Nucleus accumbens (tissue), 56 donors: ENCODE measurements at regions not wholly inside any gene's neighbourhood (a gene's known extent, or its start where the extent isn't known, plus 50 kb on each side); places are given as distances from the start of the nearest gene placed in this dataset.
A peak's percentile ranks its signal among the peaks of the same experiment; 100 is the strongest.

ENCODE experiments used
- DNase-seq, 56 donors: peaks; one replicate each; lab custom pipeline; 2025; lab: John Stamatoyannopoulos, UW

DNA sequence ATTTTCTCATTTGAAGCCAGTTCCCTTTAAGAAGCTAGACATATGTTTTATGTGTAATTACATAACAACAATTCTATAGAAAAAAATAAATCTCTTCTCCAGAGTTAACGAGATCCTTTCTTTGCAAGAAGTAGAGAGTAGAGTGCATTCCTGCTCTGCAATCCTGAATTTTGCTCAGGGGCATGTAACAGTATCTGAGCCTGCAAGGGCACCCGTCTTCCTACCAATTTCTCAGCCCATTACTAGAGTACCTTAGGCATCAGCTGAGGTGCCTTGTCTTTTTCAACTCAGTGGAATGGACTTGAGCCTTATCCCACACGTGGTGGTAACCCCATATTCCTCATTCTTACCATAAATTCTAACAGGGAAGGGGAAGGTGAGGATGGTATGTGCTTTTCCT lies 205.9 kb downstream of the IKZF2 start:
- no peak for DNase-seq

DNA sequence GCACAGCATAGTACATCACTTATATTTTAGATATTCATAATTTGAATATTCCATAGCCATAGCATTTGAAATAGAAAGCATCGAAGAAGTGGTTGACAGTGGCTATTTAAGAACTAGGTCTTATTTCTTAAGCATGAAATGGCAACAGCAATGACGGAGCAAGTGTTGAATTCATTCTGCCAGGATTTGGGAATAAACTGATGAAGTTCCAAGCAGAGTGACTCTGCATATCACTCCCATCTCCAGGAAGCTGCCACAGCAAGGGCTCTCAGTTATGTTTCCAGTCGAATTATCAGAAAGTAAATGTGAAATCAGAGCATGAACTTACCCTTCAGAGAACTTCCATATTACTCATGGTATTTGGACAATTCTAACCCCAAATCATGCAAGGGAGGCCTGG lies 208.1 kb downstream of the IKZF2 start:
- DNase-seq: no peak

DNA sequence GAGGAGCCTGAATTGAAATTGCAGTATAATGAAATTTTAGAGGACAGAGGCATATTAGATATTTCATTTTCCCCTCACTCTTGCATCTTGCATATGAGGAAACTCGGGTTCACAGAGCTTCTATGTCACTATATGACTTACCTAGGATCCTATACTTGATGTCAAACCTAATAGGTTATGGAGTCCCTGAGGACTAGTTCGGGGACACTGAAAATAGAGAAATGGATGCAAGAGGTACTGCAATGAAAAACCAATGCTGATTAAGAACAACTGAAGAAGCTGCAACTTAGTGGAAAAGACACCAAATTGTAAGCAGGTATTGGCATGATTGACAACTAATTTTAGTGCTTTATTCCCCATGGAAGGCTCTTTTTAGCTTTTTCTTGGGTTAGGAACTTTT lies 210.1 kb downstream of the IKZF2 start:
- DNase-seq: no peak

DNA sequence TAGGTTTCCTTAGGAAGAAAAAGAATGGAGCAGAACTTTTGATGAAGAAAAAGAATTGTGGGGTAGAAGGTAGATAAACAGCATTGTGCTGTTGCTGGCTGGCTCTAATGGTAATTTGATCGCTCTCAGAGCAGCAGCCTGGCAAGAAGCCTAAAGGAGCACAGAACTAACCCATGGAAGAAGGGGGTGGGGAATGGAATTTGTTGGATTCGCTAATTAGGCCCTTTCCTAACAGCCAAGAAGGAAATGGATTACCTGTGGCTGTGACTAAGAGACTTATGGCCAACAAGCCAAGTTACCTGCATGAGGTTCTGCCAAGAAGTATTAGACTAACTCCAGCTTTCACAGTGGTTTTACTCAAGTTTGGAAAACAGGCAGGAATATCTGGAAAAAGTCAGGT lies 210.6 kb downstream of the IKZF2 start:
- DNase-seq: peak in 5 of 56 donors; percentile 0 to 47 (median 6)

DNA sequence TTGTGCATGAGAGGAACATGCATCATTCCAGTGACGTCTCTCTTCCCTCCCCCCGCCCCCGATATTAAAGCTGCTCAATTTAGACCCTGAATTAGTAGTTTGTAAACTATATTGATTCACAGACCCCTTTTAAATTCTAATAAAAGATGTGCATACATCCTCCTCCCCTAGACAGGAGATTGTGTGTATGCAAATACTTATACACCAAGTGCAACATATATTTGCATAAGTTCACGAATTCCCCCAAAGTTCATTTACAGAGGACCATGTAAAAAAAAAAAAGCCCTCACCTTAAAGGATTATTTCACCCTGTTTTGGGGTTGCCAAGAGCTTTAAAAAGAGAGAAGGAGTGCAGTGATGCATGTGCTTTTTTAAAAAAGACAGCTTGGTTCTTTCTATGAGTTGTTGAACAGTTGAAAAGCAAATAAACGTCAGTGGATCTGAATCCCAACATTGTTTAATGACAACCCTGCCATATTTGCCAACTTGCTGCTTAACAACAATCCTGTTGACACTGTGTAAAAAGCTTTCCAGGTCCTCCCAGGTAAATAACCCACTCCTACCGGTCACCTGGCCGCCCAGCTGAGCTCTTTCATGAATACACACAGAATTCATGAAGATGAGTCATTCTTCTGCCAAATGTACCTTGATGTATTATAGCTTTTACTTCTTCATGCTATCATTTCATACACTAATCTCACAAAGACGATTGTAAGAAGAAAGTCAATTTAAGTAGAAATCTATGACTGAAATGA lies 211.5 kb downstream of the IKZF2 start:
- no peak for DNase-seq

DNA sequence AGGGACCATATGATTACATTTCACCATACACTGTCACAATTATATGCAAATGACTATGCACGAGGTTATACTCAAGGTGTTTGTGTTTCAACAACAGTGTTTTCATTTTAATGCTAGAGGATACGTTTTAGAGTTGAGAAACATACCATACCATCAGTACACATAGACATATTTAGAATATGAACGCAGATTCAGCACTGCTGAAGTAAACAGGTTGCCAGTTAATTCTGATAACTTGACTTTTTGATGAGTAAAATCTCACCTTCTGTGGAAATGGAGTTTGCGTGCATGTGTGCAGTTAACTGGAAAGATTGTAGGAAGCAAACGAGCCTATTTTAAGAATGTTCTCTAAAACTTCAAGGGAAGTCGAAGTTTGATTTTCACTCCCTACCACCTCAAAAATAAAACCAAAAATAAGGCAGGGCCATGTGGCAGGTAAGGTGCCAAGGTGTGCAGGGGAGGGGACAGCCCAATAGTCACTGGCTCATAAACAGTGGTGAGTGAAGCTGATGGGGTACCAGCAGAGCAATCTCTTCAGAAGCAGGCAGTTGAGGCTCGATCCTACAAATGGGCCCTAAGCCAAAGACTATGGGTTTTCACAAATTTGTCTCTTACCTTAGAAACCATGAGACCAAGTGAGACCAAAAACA lies 213.1 kb downstream of the IKZF2 start:
- no peak for DNase-seq

DNA sequence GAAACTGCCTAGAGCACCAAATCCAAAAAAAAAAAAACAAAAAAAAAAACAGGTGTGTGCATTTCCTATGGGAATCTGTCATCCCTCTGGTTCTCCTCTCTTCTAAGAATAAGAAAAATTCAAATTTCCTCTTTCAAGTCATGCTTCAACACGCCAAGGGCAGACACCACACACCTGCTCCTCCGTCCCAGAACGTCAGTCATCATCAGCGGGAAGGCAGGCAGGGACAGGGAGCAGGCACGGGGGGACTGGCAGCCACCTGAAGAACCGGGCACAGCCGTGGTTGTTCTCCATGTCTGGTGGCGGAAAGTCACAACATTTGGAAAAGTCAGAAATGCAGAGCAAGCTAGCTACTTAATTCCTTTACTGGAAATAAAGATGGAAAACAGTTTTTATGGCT lies 214.8 kb downstream of the IKZF2 start:
- no peak for DNase-seq

DNA sequence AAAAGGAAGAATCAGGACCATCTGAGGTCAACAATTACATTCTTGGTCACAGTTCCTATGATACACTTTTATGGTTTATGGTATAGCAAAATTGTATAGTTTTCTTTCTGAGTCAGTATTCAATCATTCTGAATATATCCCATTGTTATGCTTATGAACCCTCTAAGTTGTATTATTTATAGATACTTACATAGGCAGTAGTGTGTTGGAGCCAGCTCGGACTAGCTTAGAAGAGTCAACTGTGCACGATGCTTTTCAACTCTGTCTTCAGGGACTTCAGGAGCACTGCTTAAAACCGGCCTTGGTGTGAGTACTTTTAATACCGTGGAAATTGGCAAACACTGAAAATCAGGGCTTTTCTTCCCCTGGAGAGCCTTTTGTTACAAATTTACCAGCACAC lies 215.7 kb downstream of the IKZF2 start:
- peak in 1 of 56 donors; percentile 2 for DNase-seq

DNA sequence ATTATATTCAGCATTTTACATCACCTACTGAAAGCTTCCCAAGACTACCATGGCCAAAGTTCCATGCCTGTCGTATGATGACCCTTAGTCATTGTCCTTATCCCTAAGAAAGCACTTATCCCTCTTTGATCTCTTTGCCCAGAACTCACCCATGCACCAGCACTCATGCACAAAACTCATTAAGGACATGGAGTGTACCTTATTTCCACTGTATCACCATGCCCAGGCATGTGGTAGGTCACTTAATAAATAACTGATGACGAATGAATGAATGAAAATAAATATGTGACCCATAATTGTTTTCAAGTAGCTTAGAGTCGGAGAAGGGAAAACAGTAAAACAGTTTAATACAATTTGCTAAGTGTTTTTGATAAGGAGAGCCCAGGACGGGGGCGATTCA lies 220.1 kb downstream of the IKZF2 start:
- no peak for DNase-seq

DNA sequence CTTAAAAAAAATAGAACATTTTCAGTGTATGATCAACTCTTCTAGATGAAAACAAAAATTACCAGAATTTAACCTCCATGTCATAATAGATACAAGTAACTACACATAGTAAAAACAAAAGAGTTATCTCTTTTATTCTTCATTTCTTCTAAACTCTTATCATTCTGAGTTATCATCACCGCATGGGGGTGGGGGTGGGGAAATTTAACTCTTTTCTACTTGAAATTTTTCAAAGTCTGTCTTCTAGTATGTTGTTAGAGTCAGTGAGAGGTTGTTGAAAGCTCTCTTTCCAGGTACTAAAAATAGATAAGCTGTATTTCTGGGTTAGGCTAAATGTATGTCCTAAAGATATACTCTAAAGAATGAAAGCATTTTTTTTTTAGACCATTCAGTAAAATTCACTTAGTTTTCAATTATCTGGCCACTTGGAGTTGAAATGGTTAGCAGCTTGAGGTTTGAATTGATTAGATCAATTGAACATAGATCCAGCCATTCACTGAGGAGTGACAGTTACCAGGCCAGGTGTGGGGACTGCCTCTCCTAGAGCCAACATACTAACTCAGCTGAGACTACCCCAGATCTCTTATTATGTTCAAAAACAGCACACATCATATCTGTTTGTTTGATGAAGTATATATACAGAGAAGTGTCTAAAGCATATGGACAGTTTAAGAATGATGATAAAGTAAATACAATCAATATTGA lies 220.7 kb downstream of the IKZF2 start:
- no peak for DNase-seq

DNA sequence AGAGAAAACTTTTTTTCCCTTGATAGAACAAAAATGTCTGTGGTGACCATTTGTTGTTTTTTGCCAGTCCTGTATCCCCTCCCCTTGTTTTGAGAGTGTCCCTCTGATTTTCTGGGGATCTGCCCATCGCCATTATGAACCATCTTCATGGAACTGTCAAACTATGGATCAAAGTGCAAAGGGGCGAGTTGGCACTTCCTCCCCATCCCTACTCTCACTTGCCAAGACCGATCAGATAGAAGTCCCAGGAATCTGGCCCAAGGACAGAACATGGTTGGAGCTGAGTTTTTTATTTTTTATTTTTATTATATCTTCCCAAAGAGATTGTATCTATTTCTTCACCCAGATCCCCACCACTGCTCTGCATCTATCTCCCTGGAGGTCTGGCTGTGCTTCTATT lies 221.4 kb downstream of the IKZF2 start:
- no peak for DNase-seq

DNA sequence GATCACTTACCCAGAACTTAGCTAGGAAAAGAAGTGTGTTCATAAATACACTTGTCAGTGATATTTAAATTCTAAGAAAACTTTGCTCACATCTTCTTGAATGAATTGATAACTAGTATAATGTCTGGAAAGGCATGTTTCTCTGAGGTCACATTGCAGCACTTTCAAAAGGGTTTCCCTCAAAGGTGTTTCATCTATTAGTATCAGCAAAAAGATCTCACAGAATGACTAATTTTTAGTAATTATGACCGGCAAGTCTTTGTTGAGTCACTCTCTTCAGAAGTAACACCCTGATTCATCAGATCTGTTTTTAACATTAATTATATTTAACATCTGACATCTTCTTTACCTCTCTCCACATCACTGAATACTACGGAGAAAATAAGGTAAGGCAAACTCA lies 222.3 kb downstream of the IKZF2 start:
- no peak for DNase-seq

DNA sequence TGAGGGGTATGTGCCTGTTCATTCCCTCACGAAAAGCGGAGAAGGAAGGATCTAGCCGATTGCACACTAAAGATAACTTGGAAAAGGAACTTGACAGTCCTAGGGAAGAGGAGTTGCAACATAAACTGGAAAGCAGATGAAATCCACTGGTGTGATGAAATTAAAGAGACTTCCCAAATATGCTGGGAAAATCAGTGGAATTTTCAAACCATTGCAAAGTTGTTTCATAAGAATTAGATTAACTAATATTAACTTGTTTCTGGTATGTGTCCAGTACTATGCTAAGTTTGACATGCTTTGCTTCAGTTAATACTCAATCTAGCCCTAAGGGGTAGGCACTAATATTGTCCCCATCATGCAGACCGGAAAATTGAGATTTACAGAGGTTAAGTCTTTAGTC lies 222.7 kb downstream of the IKZF2 start:
- no peak for DNase-seq

DNA sequence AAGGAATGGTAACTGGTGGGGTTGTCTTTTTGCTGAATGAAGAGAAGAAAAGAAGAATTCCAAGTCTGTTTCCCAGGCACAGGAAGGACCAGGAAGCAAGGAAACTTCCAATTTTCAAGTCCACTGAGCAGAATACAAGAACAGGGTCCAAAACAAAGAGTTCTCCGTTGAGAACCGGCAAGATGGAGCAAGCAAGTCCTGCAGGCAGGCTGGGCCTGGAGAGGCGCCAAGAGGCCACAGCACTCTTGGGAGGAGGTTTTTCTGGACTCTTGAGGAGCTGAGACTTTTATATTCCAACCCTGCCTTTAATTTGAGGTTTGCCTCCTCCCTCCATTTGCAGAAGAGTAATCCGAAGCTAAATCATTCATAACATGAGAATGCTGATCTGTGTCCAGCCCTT lies 224.5 kb downstream of the IKZF2 start:
- DNase-seq: peak in 24 of 56 donors; percentile 1 to 70 (median 20)

DNA sequence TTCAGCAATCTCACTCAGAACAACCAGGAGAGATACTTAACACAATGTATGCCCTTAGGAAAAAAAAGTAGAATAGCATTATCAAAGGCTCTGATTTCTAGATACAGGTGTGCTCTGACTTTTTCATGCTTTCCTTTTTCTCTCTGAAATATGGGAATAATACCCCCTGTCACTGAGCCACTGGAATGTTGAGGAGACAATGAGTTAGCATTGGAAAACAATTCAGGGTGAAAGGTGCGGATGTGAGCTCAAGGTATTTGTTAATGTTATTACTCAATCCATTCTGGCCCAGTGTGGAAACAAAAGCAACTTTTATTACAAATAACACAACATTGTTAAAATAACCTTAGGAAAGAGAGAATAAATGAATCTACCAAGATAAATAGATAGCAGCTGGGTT lies 228.0 kb downstream of the IKZF2 start:
- no peak for DNase-seq

DNA sequence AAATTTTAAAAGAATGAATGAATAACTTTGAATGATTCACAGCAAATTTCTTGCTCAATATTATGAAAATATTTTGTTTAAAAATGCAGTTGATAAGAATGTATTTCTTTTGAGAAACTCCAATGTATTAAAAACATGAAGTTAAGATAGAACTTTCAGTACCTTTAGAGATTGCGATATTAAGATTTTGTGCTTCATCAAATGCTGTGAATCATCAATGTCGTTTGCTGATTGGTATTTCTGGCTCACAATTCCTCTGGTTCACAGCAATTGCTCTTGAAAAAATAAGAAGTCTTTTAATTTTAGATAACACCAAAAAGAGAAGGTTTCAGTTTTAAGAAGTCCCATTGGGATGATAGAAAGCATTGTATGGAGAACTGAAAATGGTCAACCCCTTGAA lies 228.7 kb downstream of the IKZF2 start:
- DNase-seq: no peak

DNA sequence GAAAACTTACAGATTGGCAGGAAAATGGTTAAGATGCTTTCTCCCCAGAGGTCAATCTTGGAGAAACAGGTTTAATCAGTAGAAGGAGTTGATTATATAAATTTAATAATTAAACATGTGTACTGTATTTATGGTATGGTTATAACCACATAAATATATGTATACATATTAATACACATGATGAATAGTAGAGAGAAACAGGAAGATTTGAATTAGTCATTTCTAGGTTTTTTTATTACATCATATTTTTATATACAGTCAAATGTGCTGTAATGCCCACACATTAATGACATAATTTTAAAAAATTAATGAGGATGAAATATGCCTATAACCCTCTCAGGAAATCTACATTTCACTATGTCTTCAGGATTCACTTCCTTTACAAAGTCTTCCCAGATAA lies 229.7 kb downstream of the IKZF2 start:
- DNase-seq: no peak

DNA sequence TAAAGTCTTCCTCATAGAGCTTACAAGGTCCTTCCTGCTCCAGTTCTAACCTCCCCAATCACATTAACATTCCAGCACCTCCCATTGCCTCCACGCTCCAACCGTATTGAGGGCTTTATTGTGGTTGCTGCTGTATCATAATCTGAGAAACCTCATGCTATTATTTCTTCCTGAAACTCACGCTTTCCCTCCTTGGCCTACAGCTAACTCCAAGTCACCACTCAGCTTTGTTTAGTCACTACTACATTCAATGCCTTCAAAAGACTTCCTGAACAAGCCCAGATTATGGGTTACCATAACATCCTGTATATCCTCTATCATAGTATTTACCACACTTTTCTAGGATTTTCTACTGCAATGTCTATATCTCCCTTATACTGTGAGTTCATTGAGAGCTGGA lies 230.4 kb downstream of the IKZF2 start:
- DNase-seq: no peak

DNA sequence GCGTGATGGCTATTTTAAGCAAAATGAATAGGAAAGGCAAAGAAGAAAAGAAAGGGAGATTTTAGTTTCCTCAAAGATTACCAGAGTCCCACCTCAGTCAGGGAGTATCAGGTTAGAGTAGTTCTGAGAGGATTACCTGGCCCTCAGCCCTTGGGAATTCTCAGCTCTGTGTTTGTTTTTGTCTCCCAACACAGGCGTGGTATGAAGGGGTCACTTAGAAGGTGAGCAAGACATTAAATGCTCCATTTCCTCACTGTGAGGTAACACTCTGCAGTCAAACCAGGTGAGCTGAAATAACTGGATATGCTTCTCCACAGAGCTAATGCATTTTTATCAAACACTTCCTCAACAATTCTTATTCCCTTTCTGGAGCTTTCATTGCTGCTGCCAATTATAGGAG lies 232.2 kb downstream of the IKZF2 start:
- no peak for DNase-seq

DNA sequence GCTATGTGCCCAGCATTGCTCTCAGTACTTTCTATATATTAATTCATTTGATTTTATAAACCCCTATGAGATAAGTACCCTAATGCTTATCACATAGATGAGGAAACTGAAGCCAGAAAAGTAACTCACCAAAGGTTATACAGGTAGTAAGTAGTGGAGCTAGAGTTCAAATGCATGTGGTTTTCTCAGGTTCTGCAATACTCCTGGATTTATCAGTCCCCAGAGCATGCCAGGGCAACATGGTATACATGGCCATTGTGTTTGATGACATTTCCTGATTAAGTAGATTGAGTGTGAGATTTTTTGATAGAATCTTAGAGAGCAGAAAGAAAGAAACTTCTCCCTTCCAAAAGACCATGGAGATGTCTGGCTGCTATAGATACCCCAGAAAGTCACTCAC lies 233.1 kb downstream of the IKZF2 start:
- no peak for DNase-seq

DNA sequence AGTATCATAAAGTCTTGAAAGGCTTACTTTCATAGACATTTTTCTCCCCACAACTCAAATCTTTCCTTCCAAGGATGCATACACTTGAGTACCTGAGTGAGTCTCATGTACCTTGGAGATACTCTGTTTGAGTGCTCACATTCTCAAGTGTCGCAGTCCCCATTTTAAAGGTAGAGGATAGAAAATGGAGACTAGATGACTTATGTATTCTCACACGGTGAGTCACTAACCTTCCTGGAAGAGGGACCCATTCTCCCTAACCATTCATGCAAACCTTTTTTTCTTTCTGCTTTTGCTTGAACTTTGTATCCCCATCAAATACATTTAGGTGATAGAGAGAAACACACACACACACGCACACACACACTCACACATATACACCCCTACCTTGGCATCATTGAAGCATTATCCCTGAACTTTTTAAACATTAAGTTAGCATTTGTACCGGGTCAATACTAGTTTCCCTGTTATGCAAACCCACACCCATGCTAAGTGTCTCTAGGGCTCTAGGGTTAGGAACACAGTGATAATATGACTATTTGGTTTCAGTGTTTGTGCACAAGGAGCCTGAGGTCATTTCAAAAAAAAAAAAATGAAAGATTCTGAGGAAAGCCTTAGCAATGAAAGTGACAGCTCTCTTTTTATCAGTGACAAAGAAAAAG lies 236.2 kb downstream of the IKZF2 start:
- DNase-seq: no peak
